Astrocyte of the cerebellum (primary cell): ENCODE measurements at regions not wholly inside any gene's neighbourhood (a gene's known extent, or its start where the extent isn't known, plus 50 kb on each side); places are given as distances from the start of the nearest gene placed in this dataset.

Source experiments
- DNase-seq: peaks from one replicate; pipeline ENCODE4 v3.0.0-alpha.2; 2011; ENCODE audit warnings: low read depth
- H3K4me3 ChIP-seq: 2 replicates; pipeline ENCODE4 v1.5.1; 2011; ENCODE audit warnings: mild to moderate bottlenecking, low read depth, low read length, moderate library complexity
- in situ Hi-C: cut with HindIII; loops from 2 replicates; pipeline ENCODE4 v1.10.0; 2017; ENCODE audit warnings: low sequenced_read_pairs
- TF ChIP-seq, protein P1 (sequence below): IDR thresholded peaks from 2 replicates; pipeline ENCODE4 v1.5.1; 2012; ENCODE audit warnings: low read length, low read depth, moderate library complexity, mild to moderate bottlenecking; ENCODE audit errors: missing control alignments

- in situ Hi-C loops: no loop called here
- TF ChIP-seq, protein P1, sequence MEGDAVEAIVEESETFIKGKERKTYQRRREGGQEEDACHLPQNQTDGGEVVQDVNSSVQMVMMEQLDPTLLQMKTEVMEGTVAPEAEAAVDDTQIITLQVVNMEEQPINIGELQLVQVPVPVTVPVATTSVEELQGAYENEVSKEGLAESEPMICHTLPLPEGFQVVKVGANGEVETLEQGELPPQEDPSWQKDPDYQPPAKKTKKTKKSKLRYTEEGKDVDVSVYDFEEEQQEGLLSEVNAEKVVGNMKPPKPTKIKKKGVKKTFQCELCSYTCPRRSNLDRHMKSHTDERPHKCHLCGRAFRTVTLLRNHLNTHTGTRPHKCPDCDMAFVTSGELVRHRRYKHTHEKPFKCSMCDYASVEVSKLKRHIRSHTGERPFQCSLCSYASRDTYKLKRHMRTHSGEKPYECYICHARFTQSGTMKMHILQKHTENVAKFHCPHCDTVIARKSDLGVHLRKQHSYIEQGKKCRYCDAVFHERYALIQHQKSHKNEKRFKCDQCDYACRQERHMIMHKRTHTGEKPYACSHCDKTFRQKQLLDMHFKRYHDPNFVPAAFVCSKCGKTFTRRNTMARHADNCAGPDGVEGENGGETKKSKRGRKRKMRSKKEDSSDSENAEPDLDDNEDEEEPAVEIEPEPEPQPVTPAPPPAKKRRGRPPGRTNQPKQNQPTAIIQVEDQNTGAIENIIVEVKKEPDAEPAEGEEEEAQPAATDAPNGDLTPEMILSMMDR: no peak
- H3K4me3 ChIP-seq: no peak overlapping the region
- no peak for DNase-seq
These were observed 142.1 kb downstream of the HS3ST3B1 start for GRCh38 chr17:14442798-14443528.

DNA sequence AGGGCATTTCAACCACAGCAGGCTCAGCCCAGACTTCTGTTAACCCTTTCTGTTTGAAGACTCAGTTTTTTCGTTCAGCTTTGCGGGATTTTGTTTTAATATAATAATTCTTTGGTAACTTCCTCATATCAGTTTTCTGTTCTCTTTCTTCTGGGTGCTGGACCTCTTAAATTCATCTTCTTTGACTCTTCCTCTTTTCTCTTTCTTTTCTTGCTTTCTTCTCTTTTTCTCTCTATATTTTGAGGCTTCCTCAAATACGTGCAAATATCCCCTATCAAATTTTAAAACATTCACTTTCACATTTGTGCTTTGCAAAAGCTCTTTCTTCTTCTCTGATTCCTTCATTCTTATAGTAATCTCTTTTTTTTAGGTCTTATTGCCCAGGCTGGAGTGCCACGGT is 136.3 kb downstream of the HS3ST3B1 start:
- in situ Hi-C loops: no loop called here
- no peak overlapping the region for H3K4me3 ChIP-seq
- TF ChIP-seq, protein P1: no peak
- no peak for DNase-seq

GRCh38 chr17:14436266-14436665 is 135.4 kb downstream of the HS3ST3B1 start:
- in situ Hi-C loops: no loop called here
- no peak for DNase-seq
- TF ChIP-seq, protein P1: no peak
- H3K4me3 ChIP-seq: no peak overlapping the region

DNA sequence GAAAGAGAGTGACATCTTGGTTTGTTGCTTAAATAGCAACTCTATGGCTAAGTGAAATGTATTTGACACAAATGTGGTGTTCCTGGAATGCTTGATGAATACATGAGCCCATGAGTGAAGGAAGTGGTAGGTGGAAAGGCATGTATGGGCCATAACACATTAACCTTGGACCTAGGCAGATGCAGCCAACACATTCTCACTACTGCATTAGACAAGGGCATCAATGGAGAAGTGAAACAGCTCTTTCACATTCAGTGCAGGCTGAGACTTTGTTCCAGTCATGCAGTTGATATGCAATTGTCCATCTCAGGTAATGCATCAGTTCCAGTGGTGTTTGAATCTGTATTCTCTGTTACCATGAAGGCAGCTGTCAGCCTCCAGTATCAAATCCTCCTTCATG is 133.6 kb downstream of the HS3ST3B1 start:
- in situ Hi-C loops: no loop called here
- no peak overlapping the region for H3K4me3 ChIP-seq
- TF ChIP-seq, protein P1: no peak
- DNase-seq: no peak

DNA sequence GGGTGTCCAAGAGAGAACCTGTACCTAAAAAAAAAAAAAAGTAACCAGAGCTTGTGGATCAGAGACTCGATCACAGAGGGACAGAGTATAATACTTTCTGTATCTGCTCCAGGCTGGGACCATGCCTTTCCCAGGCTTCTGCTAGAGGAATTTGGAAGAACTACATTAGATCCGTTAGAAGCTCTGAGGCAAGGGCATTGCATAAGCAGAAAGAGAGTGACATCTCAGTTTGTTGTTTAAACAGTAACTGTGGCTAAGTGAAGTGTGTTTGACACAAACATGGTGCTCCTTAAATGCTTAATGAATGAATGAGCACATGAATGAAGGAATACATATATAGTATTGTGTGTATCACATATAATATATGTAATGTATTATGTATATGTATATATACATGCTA is 131.2 kb downstream of the HS3ST3B1 start:
- no peak overlapping the region for H3K4me3 ChIP-seq
- no peak for DNase-seq
- in situ Hi-C loops: no loop called here
- TF ChIP-seq, protein P1: no peak

- no peak overlapping the region for H3K4me3 ChIP-seq
- TF ChIP-seq, protein P1: no peak
- in situ Hi-C loops: no loop called here
- DNase-seq: no peak
These were observed 128.2 kb downstream of the HS3ST3B1 start for GRCh38 chr17:14429084-14429483.
